CD14-positive monocyte (primary cell): ENCODE measurements at regions not wholly inside any gene's neighbourhood (a gene's known extent, or its start where the extent isn't known, plus 50 kb on each side); places are given as distances from the start of the nearest gene placed in this dataset.
A peak's percentile ranks its signal among the peaks of the same experiment; 100 is the strongest.

Experiments used
- DNase-seq, 3 donors: peaks; one replicate each; pipeline ENCODE4 v3.0.0-alpha.2; 2011 to 2022
- H2AFZ ChIP-seq: 2 replicates; pipeline ENCODE4 v1.6.0; 2012; ENCODE audit warnings: mild to moderate bottlenecking, low read depth, low read length, inconsistent platforms; ENCODE audit not compliant: insufficient read depth, poor library complexity, severe bottlenecking
- H3K27ac ChIP-seq, 2 donors: 1 replicate in 1 of 2; 2 replicates in 1 of 2; pipeline ENCODE4 v1.5.1; 2012 to 2013; ENCODE audit warnings: low read length in 2 of 2, control low read depth in 1 of 2, inconsistent platforms in 1 of 2, low read depth in 1 of 2, mild to moderate bottlenecking in 1 of 2
- H3K27me3 ChIP-seq, 2 donors: one replicate each; pipeline versions ENCODE4 v1.6.0 to v1.6.1; 2011 to 2013; ENCODE audit warnings: low read length in 2 of 2; ENCODE audit not compliant: control insufficient read depth in 2 of 2, insufficient read depth in 2 of 2
- H3K36me3 ChIP-seq, 2 donors: replicated peaks in 1 of 2; 1 replicate in 1 of 2; 2 replicates in 1 of 2; pipeline versions ENCODE4 v1.5.1 to v1.6.1; 2012 to 2013; ENCODE audit warnings: low read length in 2 of 2, control low read depth in 1 of 2, inconsistent platforms in 1 of 2, mild to moderate bottlenecking in 1 of 2; ENCODE audit not compliant: insufficient read depth in 2 of 2, control insufficient read depth in 1 of 2
- H3K4me1 ChIP-seq, 2 donors: 1 replicate in 1 of 2; 2 replicates in 1 of 2; pipeline versions ENCODE4 v1.5.1 to v1.6.1; 2012 to 2013; ENCODE audit warnings: low read length in 2 of 2, control low read depth in 1 of 2, inconsistent platforms in 1 of 2, mild to moderate bottlenecking in 1 of 2, moderate library complexity in 1 of 2; ENCODE audit not compliant: insufficient read depth in 2 of 2, control insufficient read depth in 1 of 2
- H3K4me2 ChIP-seq: replicated peaks from 2 replicates; pipeline ENCODE3; 2012; ENCODE audit warnings: low read length, moderate library complexity, mild to moderate bottlenecking; ENCODE audit not compliant: poor library complexity, severe bottlenecking; ENCODE audit errors: extremely low read depth
- H3K4me3 ChIP-seq, 3 experiments: fragments of 200-600 bp in 1 of 3; sonication (generic) in 1 of 3; replicated peaks in 1 of 3; 1 replicate in 2 of 3; 2 replicates in 1 of 3; pipeline ENCODE4 v1.5.1; 2011 to 2013; ENCODE audit warnings: low read length in 3 of 3, mild to moderate bottlenecking in 3 of 3, control low read depth in 2 of 3, low read depth in 2 of 3, inconsistent platforms in 1 of 3, moderate library complexity in 1 of 3
- H3K79me2 ChIP-seq: 2 replicates; pipeline ENCODE4 v1.6.0; 2012; ENCODE audit warnings: mild to moderate bottlenecking, control low read depth, inconsistent platforms, low read length, moderate library complexity; ENCODE audit not compliant: insufficient read depth
- H3K9ac ChIP-seq: 2 replicates; pipeline ENCODE4 v1.6.0; 2017; ENCODE audit warnings: low read length, mild to moderate bottlenecking; ENCODE audit not compliant: insufficient read depth, poor library complexity, severe bottlenecking
- H3K9me3 ChIP-seq, 2 donors: replicated peaks in 1 of 2; 1 replicate in 1 of 2; 2 replicates in 1 of 2; pipeline versions ENCODE4 v1.5.1 to v1.6.1; 2012 to 2013; ENCODE audit warnings: low read length in 2 of 2, control low read depth in 1 of 2; ENCODE audit not compliant: control insufficient read depth in 1 of 2, insufficient read depth in 1 of 2
- H4K20me1 ChIP-seq: 2 replicates; pipeline ENCODE4 v1.6.0; 2012; ENCODE audit warnings: mild to moderate bottlenecking, low read length, control low read depth, moderate library complexity; ENCODE audit not compliant: insufficient read depth
- H3K27ac Mint-ChIP-seq, 7 donors: one replicate each; pipeline ENCODE4 v1.8.0; 2020; ENCODE audit warnings: mild to moderate bottlenecking in 7 of 7, mixed read lengths in 7 of 7, moderate library complexity in 6 of 7, inconsistent platforms in 2 of 7
- H3K27me3 Mint-ChIP-seq, 3 donors: one replicate each; pipeline ENCODE4 v1.8.0; 2021 to 2022; ENCODE audit warnings: low read depth in 3 of 3, mild to moderate bottlenecking in 3 of 3, mixed read lengths in 3 of 3, moderate library complexity in 3 of 3, inconsistent platforms in 1 of 3
- H3K36me3 Mint-ChIP-seq, 2 donors: one replicate each; pipeline ENCODE4 v1.8.0; 2020; ENCODE audit warnings: mixed read lengths in 2 of 2, inconsistent platforms in 1 of 2, mild to moderate bottlenecking in 1 of 2
- H3K4me1 Mint-ChIP-seq: one replicate; pipeline ENCODE4 v1.8.0; 2020; ENCODE audit warnings: mild to moderate bottlenecking, mixed read lengths
- H3K4me3 Mint-ChIP-seq, 2 donors: one replicate each; pipeline ENCODE4 v1.8.0; 2020; ENCODE audit warnings: mild to moderate bottlenecking in 2 of 2, mixed read lengths in 2 of 2, moderate library complexity in 1 of 2
- H3K9me3 Mint-ChIP-seq, 7 donors: one replicate each; pipeline ENCODE4 v1.8.0; 2020 to 2022; ENCODE audit warnings: mixed read lengths in 7 of 7, mild to moderate bottlenecking in 6 of 7, moderate library complexity in 6 of 7, inconsistent platforms in 2 of 7
- WGBS: methylation state at CpG from one replicate; pipeline ENCODE4 v1.1.5; 2013; ENCODE audit warnings: missing lambda C conversion rate; ENCODE audit not compliant: insufficient coverage; 5-methylcytosine and 5-hydroxymethylcytosine counted together
- intact Hi-C, 2 donors: fragments of 100-400 bp; cut with micrococcal nuclease; formaldehyde crosslinking; loops; one replicate each; pipeline versions ENCODE4 v1.15.0 to v1.15.1; 2023
- TF ChIP-seq, protein P1 (sequence below): fragments of 200-600 bp; IDR thresholded peaks from one replicate; pipeline ENCODE4 v1.8.0; 2022; ENCODE audit warnings: antibody characterized with exemption, mild to moderate bottlenecking

DNA sequence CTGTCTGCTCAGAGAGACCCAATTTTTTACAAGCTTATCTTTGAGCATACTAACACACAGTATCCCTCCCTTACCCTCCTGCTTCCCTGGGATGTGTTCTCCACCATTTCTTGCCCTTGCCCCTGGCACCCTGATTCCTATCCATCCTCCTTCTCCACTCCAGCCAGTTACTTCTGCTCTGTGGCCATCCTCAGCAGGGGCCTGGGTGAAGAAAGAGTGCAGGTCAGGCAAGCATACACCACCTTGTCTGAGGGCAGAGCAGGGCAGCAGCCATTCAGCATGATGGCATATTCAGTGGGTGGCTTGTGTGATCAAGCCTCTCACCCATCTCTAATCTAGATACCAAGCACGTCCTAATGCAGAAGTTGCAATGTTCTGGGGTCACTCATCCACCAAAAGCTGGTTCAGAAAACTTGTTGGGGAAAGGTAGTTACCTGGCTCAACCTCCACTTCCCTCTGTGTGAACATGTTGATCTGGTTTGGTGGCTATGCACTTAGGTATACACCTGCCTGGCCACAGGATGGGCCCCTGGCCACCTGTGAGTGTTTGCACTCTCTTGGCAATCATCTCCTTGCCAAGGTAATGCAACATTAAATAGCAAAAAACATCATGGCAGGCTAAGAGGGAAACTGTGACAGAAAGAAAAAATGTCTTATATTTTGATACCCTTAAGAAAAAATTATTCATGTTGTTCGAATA, 900.3 kb upstream of the MIR17HG start:
- whole genome bisulfite sequencing, result no CpG with 5 or more reads among the region's 2 CpGs
- Histone ChIP-seq H3K36me3 (no peaks in the 10 kb centered on the region), H3K4me1 (no peaks in the 10 kb centered on the region), H4K20me1 (no peaks in the 10 kb centered on the region), H3K27ac (no peak overlapping the region), H3K27me3 (no peaks in the 10 kb centered on the region), H3K9ac (no peak overlapping the region), H3K4me3 (no peak overlapping the region), H3K9me3 (peaks cover 0 to 6% of the 10 kb centered on the region in 2 donors), H3K4me2 (no peak overlapping the region), H3K79me2 (no peaks in the 10 kb centered on the region), H2AFZ (no peak overlapping the region)
- DNase-seq, result no peak
- Mint-ChIP-seq H3K4me3 (no peak overlapping the region), H3K9me3 (peaks cover 0 to 8% (median 4%) of the 10 kb centered on the region in 7 donors), H3K27ac (no peak overlapping the region), H3K36me3 (no peaks in the 10 kb centered on the region), H3K27me3 (no peaks in the 10 kb centered on the region), H3K4me1 (no peaks in the 10 kb centered on the region)
- intact Hi-C loops, result no loop called here
- TF ChIP-seq, protein P1, sequence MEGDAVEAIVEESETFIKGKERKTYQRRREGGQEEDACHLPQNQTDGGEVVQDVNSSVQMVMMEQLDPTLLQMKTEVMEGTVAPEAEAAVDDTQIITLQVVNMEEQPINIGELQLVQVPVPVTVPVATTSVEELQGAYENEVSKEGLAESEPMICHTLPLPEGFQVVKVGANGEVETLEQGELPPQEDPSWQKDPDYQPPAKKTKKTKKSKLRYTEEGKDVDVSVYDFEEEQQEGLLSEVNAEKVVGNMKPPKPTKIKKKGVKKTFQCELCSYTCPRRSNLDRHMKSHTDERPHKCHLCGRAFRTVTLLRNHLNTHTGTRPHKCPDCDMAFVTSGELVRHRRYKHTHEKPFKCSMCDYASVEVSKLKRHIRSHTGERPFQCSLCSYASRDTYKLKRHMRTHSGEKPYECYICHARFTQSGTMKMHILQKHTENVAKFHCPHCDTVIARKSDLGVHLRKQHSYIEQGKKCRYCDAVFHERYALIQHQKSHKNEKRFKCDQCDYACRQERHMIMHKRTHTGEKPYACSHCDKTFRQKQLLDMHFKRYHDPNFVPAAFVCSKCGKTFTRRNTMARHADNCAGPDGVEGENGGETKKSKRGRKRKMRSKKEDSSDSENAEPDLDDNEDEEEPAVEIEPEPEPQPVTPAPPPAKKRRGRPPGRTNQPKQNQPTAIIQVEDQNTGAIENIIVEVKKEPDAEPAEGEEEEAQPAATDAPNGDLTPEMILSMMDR, result no peak

DNA sequence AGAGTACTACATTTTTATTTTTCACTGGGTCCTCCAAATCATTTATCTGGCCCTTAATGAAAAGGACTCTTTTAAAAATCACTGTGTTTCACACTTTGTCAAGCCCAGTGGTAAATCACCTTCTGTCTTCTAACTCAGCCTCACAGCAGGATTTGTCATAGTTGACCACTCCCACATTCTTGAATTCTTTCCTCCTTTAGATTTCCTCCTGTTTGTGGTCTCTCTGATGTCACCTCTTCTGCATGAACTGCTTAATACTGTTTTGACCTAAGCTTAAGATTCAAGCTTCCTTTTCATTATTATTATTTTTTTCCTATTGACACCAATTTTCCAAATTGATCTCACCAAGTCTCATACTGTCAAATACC, 899.8 kb upstream of the MIR17HG start:
- Mint-ChIP-seq H3K9me3 (peaks cover 0 to 7% (median 4%) of the 10 kb centered on the region in 7 donors), H3K4me3 (no peak overlapping the region), H3K27me3 (no peaks in the 10 kb centered on the region), H3K27ac (peak overlapping the region in 1 of 7 donors; percentile 18), H3K4me1 (no peaks in the 10 kb centered on the region), H3K36me3 (no peaks in the 10 kb centered on the region)
- H3K27ac ChIP-seq, result no peak overlapping the region
- H3K4me1 ChIP-seq, result no peaks in the 10 kb centered on the region
- H3K4me2 ChIP-seq, result no peak overlapping the region
- intact Hi-C loops, result no loop called here
- no peak overlapping the region for H3K4me3 ChIP-seq
- H3K9ac ChIP-seq, result no peak overlapping the region
- H2AFZ ChIP-seq, result no peak overlapping the region
- TF ChIP-seq, protein P1, result no peak
- H3K27me3 ChIP-seq, result no peaks in the 10 kb centered on the region
- no peak for DNase-seq
- peaks cover 0 to 6% of the 10 kb centered on the region in 2 donors for H3K9me3 ChIP-seq
- H4K20me1 ChIP-seq, result no peaks in the 10 kb centered on the region
- no peaks in the 10 kb centered on the region for H3K79me2 ChIP-seq
- no peaks in the 10 kb centered on the region for H3K36me3 ChIP-seq
